GM03348 (cell line): ENCODE measurements at regions not wholly inside any gene's neighbourhood (a gene's known extent, or its start where the extent isn't known, plus 50 kb on each side); places are given as distances from the start of the nearest gene placed in this dataset.
"Not testable (repeated sequence)": the region's sequence is repeated elsewhere in the genome, so short reads cannot be mapped to it uniquely, and the experiment has no call there.

Experiments
- DNase-seq: peaks from one replicate; pipeline ENCODE4 v3.0.0; 2012; ENCODE audit warnings: low spot score

- no peak for DNase-seq
Measured at GRCh38 chr15:89028036-89028435, 60.2 kb upstream of the ABHD2 start.

- peak; percentile 30 for DNase-seq
Measured at GRCh38 chr15:89030311-89030710, 57.9 kb upstream of the ABHD2 start.

- DNase-seq = not testable (repeated sequence)
Measured at GRCh38 chr15:89031637-89032285, 56.5 kb upstream of the ABHD2 start.

GRCh38 chr15:89034305-89034704 lies 54.0 kb upstream of the ABHD2 start:
- DNase-seq = peak; percentile 48

GRCh38 chr15:89035150-89035549 lies 53.1 kb upstream of the ABHD2 start:
- no peak for DNase-seq

- DNase-seq = no peak
Measured at GRCh38 chr15:89035658-89036057, 52.6 kb upstream of the ABHD2 start.

- no peak for DNase-seq
Measured at GRCh38 chr15:89038146-89038545, 50.1 kb upstream of the ABHD2 start.
